ENCODE measurements at regions not wholly inside any gene's neighbourhood (a gene's known extent, or its start where the extent isn't known, plus 50 kb on each side); places are given as distances from the start of the nearest gene placed in this dataset.

- DNase-seq (no peak), ATAC-seq (no peak)
- Mint-ChIP-seq H3K36me3 (no peaks in the 10 kb centered on the region), H3K4me3 (no peak overlapping the region), H3K9me3 (no peaks in the 10 kb centered on the region), H3K27me3 (ENCODE audit: low read depth in 2 of 2) (peaks cover 11 to 19% of the 10 kb centered on the region in 2 donors), H3K4me1 (no peaks in the 10 kb centered on the region), H3K27ac (no peak overlapping the region)
- TF ChIP-seq CTCF (IDR thresholded peaks at IDR 0.05): no peak
- no peak overlapping the region for H3K4me3 ChIP-seq (ENCODE audit: low read length)
- 84% methylated on average over 3 of the region's 4 CpGs for WGBS (ENCODE audit: insufficient coverage)
- peaks cover 2% of the 10 kb centered on the region for H3K27me3 ChIP-seq (ENCODE audit: control insufficient read depth, insufficient read depth, low read length)
- H3K36me3 ChIP-seq (ENCODE audit: control insufficient read depth, insufficient read depth, low read length): no peaks in the 10 kb centered on the region
- H3K9me3 ChIP-seq (ENCODE audit: control insufficient read depth, insufficient read depth, low read length): no peaks in the 10 kb centered on the region
- H3K27ac ChIP-seq (ENCODE audit: low read length): no peak overlapping the region
- no peaks in the 10 kb centered on the region for H3K4me1 ChIP-seq (ENCODE audit: control insufficient read depth, insufficient read depth, low read length)
- intact Hi-C loops (cut with micrococcal nuclease): no loop called here
These were observed 155.7 kb upstream of the BLID start for GRCh38 chr11:122271745-122272144.

- H3K36me3 Mint-ChIP-seq: no peaks in the 10 kb centered on the region
- H3K27ac ChIP-seq (ENCODE audit: low read length): no peak overlapping the region
- DNase-seq (no peak), ATAC-seq (no peak)
- peaks cover 11 to 22% of the 10 kb centered on the region in 2 donors for H3K27me3 Mint-ChIP-seq (ENCODE audit: low read depth in 2 of 2)
- H3K36me3 ChIP-seq (ENCODE audit: control insufficient read depth, insufficient read depth, low read length): no peaks in the 10 kb centered on the region
- no peaks in the 10 kb centered on the region for H3K4me1 Mint-ChIP-seq
- TF ChIP-seq CTCF (IDR thresholded peaks at IDR 0.05): no peak
- H3K9me3 Mint-ChIP-seq: no peaks in the 10 kb centered on the region
- no peak overlapping the region for H3K4me3 Mint-ChIP-seq
- no peak overlapping the region for H3K4me3 ChIP-seq (ENCODE audit: low read length)
- peaks cover 2% of the 10 kb centered on the region for H3K27me3 ChIP-seq (ENCODE audit: control insufficient read depth, insufficient read depth, low read length)
- intact Hi-C loops (cut with micrococcal nuclease): no loop called here
- no peak overlapping the region for H3K27ac Mint-ChIP-seq
- WGBS (ENCODE audit: insufficient coverage): 87% methylated on average over 5 of the region's 5 CpGs
- no peaks in the 10 kb centered on the region for H3K4me1 ChIP-seq (ENCODE audit: control insufficient read depth, insufficient read depth, low read length)
- no peaks in the 10 kb centered on the region for H3K9me3 ChIP-seq (ENCODE audit: control insufficient read depth, insufficient read depth, low read length)
These were observed 155.1 kb upstream of the BLID start for GRCh38 chr11:122271137-122271536.

- H3K27me3 ChIP-seq (ENCODE audit: control insufficient read depth, insufficient read depth, low read length): peaks cover 2% of the 10 kb centered on the region
- Mint-ChIP-seq H3K9me3 (no peaks in the 10 kb centered on the region), H3K27ac (no peak overlapping the region), H3K27me3 (ENCODE audit: low read depth in 2 of 2) (peaks cover 11 to 17% of the 10 kb centered on the region in 2 donors), H3K36me3 (no peaks in the 10 kb centered on the region), H3K4me1 (no peaks in the 10 kb centered on the region), H3K4me3 (no peak overlapping the region)
- H3K27ac ChIP-seq (ENCODE audit: low read length): no peak overlapping the region
- intact Hi-C loops (cut with micrococcal nuclease): no loop called here
- ATAC-seq (no peak), DNase-seq (no peak)
- H3K36me3 ChIP-seq (ENCODE audit: control insufficient read depth, insufficient read depth, low read length): no peaks in the 10 kb centered on the region
- no peak overlapping the region for H3K4me3 ChIP-seq (ENCODE audit: low read length)
- no peak for TF ChIP-seq CTCF (IDR thresholded peaks at IDR 0.05)
- H3K9me3 ChIP-seq (ENCODE audit: control insufficient read depth, insufficient read depth, low read length): no peaks in the 10 kb centered on the region
- WGBS (ENCODE audit: insufficient coverage): 100% methylated on average over 1 of the region's 3 CpGs
- H3K4me1 ChIP-seq (ENCODE audit: control insufficient read depth, insufficient read depth, low read length): no peaks in the 10 kb centered on the region
These were observed 154.5 kb upstream of the BLID start for GRCh38 chr11:122270535-122270934.

GRCh38 chr11:122269824-122270223 lies 153.8 kb upstream of the BLID start:
- peaks cover 11 to 16% of the 10 kb centered on the region in 2 donors for H3K27me3 Mint-ChIP-seq (ENCODE audit: low read depth in 2 of 2)
- no peak overlapping the region for H3K4me3 Mint-ChIP-seq
- H3K4me3 ChIP-seq (ENCODE audit: low read length): no peak overlapping the region
- intact Hi-C loops (cut with micrococcal nuclease): no loop called here
- ATAC-seq (no peak), DNase-seq (no peak)
- H3K36me3 ChIP-seq (ENCODE audit: control insufficient read depth, insufficient read depth, low read length): no peaks in the 10 kb centered on the region
- H3K9me3 Mint-ChIP-seq: no peaks in the 10 kb centered on the region
- no peak overlapping the region for H3K27ac ChIP-seq (ENCODE audit: low read length)
- 92% methylated on average over 2 of the region's 4 CpGs for WGBS (ENCODE audit: insufficient coverage)
- H3K36me3 Mint-ChIP-seq: no peaks in the 10 kb centered on the region
- no peak overlapping the region for H3K27ac Mint-ChIP-seq
- no peaks in the 10 kb centered on the region for H3K4me1 ChIP-seq (ENCODE audit: control insufficient read depth, insufficient read depth, low read length)
- peaks cover 2% of the 10 kb centered on the region for H3K27me3 ChIP-seq (ENCODE audit: control insufficient read depth, insufficient read depth, low read length)
- no peaks in the 10 kb centered on the region for H3K4me1 Mint-ChIP-seq
- no peak for TF ChIP-seq CTCF (IDR thresholded peaks at IDR 0.05)
- no peaks in the 10 kb centered on the region for H3K9me3 ChIP-seq (ENCODE audit: control insufficient read depth, insufficient read depth, low read length)

All from natural killer cell (primary cell).